NCI-H1694 (cell line): ENCODE measurements at regions not wholly inside any gene's neighbourhood (a gene's known extent, or its start where the extent isn't known, plus 50 kb on each side); places are given as distances from the start of the nearest gene placed in this dataset.
"Not testable (repeated sequence)": the region's sequence is repeated elsewhere in the genome, so short reads cannot be mapped to it uniquely, and the experiment has no call there.

Experiments used
- DNase-seq: peaks from one replicate; lab custom pipeline; 2025; lab: John Stamatoyannopoulos, UW

DNA sequence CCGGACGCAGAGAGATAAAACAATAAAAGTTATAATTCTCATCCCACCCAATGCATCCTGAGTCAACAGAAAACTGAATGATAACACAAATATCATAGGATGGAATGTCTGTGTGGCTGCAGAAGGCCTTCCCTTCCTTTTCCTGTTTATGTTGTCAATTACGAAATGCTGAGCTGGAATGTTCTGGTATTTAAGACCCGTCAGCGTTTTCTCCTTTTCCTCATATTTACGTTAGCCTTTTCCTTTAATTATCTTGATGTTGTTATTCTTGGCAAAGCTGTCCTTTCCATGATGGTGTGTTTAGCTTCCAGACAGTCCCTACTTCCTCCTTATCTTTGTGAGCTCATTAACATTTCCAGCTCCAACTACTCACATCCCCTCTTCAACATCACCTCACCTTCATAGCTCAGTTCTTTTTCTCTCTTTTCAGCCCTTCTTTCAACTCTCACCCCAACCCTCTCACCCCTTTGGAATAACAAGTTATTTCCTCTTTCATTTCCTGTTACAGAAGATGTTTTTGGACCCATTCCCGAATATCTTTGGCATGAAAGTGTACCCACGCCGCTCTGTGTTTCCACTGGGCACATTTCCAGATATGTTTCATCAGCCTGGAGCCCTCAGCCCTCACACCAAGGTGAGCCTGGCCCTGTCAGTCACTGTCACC is 221.6 kb downstream of the NR2F1-AS1 start:
- DNase-seq = no peak

DNA sequence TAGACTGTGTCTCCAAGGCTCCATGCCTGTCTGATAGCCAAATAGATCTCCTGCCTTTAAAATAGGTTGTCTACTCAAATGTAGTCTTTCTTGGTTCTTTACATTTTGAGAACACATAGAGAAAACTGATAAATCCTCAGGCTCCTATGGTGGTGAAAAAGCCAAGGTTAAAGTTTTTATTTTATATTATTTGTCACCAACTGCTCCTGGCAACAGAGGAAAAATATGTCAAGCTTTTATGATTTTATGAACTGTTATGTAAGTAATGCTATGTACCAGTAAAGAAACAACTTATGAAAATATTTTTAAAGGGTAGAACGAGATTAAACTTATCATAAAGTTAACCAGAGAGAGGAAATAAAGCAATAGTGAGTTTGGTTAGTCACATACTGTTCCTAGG is 222.8 kb downstream of the NR2F1-AS1 start:
- no peak for DNase-seq

DNA sequence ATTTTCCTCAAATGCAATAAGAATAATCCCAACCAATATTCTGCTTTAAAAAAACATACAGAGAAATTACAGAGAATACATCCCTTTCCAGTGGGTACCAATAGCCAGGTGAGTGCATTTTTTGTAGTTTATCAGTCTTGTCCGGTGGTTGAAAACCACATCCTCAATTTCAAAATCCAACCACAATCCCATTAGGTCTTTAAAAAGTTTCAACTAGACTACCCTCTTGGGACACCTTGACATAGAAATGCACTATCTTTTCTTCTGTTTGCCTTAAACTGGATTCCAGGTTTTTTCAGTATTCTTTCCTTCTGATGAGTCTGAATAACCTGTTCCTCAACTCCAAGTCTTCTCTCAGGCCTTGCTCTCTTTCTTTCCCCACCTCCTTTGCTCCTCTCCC is 223.3 kb downstream of the NR2F1-AS1 start:
- DNase-seq = no peak

DNA sequence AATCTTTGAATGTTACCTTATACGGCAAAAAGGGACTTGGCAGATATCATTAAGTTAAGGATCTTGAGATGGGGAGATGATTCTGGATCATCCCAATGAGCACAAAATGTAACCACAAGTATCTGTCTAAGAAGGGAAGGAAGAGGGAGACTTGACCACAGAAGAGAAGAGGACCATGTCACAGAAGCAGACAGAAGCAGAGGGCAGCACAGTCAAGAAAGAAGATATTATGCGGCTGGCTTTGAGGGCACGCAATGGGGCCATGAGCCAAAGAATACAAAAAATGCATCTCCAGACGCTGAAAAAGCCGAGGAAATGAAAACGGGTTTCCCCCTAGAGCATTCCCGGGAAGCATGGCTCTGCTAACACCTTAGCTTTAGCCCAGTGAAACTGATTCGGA is 225.3 kb downstream of the NR2F1-AS1 start:
- DNase-seq = no peak

DNA sequence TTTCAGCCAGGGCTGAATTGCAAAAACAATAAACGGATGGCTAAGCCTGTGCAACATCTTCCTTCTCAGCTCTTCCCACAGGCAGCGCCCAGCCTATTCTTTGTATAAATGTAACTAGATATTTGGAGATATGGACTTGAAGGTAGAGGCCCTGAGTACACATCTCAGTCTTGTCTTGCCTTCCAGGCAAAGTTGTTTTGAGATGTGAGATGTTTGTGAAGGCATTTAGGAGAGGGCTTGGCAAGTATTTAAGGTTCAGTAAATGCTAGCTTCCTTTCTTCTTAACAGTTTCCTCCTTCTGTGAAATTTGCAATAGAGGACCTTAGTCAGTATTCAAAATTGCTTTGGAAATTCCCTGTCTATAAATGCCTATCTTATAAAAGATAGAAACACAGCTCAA is 228.8 kb downstream of the NR2F1-AS1 start:
- no peak for DNase-seq

DNA sequence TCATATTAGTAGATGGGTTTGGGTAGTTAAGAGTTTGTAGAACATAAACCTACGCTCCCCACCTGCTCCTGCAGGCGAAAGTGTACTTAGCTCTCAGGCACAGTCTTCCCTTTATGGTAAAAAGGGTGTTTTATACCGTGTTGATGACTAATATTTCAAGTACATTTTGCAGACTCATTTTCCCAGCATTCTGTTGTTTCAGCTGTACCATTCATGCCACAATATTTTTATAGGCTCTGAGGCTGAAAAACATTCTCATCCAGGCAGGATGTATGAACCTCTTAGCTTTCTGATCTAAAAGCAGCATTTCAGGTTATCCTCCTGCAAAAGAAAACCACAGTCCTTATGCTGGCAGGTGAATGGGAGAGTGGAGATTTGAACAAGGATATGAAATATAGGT is 231.4 kb downstream of the NR2F1-AS1 start:
- DNase-seq = no peak

DNA sequence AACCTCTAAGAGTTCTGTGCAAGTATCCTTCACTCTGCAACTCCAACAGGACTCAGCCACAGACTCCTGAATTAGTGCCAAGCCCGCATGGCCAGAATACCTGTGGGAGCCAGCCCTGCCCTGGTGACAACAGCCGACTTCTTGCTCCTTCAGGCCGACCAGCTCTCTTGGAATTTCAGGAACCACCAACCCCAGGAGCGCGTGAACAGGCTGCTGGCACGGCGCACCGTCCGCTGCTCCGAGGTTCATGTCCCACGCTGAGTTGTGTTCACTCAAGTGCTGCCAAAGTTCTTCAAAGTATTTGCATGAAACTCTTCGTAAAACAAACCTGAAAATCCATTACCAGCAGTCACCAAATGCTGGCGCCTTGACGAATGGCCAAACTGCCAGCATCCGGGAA is 232.8 kb downstream of the NR2F1-AS1 start:
- DNase-seq = no peak

DNA sequence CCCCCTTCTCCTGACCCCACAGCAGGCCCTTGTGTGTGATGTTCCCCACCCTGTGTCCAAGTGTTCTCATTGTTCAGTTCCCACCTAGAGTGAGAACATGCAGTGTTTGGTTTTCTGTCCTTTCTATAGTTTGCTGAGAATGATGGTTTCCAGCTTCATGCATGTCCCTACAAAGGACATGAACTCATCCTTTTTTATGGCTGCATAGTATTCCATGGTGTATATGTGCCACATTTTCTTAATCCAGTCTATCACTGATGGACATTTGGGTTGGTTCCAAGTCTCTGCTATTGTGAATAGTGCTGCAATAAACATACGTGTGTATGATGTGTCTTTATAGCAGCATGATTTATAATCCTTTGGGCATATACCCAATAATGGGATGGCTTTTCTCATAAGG is 234.2 kb downstream of the NR2F1-AS1 start:
- not testable (repeated sequence) for DNase-seq

DNA sequence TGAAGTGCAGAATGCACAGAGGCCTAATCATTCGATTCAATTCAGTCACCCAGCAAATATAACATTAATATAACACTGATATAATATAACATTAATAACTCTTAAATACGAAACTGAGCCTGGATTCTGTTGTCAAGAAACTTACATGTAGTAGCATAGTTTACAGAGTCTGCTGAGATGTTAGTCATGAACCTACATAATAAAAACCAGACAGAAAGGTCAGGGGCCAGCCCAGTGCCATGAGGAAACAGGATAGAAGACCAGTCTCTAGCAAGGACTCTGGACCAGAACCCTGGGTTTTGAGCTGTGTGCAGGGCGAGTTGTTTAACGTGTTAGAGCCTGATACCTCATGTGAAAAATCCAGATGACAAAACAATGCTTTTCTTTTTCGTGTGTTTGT is 234.7 kb downstream of the NR2F1-AS1 start:
- no peak for DNase-seq

DNA sequence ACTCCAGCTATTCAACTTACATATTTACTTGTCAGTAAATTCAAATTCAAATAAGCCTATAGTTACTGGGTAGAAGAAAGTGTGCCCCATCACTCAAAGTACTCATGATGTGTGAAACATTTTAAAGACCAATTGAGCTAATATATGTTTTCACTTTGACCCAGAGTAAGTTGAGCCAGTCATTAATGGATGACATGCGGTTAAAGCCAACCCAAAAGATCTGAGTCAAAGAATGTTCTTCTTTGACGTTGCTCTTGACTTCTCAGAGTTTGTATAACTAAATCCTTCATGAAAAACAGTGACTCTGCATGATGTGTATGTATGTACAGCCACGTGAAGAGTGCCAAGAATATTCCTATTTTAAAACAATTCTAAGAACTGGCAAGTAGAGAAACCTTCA is 237.4 kb downstream of the NR2F1-AS1 start:
- no peak for DNase-seq

DNA sequence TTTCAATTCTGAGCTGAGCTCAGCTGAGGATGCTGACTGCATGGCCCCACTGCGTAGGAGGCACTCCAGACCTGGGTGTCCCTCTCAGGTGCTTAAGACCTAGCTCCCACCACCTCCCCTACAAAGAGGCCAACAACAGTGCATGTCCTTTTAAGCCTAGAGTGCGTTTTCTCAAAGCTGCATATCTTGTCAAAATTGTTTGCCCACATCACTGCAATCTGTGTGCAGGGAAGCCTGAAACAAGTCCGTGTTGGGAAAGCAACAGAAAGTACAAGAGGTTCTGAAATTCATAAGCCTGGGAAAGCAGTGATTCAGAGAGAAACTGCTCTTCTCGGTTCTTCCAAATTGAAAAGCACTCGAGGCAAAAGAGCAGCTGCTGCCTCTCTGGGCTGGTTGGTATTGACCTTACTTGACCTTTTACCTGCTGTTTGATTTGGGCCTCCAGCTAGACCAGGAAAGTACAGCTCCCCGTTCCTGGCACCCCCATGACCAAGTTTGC is 238.4 kb downstream of the NR2F1-AS1 start:
- no peak for DNase-seq

DNA sequence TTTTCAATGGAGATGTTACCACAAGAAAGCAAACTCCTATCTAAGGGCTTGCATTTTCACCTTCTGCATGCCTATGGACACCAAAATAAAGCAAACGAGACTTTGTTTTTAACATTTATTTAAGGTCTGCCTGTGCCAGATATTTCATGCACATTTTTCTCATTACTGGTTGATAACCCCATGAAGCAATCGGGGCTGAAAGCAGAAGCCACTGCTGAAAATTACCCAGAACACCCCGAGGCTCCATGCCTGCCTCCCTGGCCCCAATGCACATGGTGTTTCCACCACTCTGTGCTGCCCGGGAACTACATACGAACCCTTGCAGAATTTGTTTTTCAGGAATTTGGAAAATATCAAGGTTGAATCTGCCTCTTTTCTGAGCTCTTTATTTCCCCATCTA is 240.1 kb downstream of the NR2F1-AS1 start:
- DNase-seq = no peak

DNA sequence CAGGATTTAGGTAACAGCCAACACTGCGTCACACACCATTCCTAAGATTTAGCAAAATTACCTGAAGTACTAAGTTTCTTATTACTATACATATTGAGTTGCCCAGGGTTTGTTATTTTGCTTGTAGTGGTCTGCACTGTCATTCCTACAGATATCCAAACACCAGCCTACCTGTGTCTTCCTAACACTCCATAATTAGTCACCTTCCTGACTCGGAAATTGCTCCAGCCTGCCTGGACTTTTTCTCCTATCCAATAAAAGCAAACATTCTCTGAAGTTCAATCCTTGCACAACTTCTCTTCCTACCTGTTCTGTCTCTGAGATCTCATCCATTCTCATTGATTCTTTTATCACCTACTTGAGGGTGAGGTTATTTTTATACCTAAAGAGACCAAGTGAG is 243.9 kb downstream of the NR2F1-AS1 start:
- no peak for DNase-seq

DNA sequence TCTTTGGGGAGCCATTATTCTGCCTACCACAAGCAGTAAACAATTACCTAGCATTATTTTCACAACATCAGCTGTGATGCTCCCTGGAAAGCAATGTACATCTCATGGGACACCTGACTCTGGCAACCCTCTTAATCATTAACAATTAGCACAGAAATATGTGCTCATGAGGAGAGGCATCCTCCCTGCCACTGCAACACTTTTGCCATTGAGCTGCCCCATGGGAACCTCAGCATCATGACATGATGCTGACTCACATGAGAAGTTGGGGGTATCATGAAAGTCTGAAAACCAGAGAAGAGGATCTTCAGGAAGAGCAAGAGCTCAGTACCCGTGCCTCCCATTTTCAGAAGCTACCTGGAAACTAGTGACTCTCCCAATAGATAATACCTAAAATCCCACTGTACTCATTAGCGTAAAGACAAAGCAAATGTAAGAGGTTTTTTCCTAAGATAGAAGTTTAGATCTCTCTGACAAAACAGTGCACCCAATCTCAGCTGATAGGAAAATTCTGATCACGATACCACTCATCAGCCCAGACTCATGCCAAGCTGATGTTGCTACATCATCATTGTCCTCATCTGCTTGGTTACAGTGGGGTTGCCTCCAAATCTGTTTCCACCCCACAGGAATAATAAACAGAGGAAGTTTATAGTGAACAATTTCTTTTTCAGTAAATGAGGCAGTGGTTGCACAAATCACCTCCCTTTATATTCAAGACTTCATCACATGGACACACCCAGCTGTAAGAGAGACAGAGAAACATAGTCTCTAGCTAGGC is 244.5 kb downstream of the NR2F1-AS1 start:
- no peak for DNase-seq

DNA sequence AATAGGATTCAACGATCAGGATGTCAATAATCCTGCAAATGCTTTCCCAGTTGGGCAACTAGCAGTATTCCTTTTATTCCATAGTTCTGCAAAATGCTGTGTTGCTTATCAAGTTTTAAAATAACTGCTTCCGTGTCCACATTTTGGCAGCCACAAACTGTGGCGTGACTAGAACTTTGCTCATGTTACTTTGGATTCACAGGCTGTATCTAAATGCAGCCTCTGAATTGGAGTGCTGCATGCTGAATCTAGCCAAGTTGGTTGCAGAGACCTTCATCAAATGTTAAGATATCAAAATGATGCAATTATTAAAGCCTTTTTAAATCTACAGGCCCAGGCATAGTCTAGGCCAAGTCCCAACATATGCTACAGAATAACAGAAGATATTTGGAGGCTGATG is 249.2 kb downstream of the NR2F1-AS1 start:
- no peak for DNase-seq

DNA sequence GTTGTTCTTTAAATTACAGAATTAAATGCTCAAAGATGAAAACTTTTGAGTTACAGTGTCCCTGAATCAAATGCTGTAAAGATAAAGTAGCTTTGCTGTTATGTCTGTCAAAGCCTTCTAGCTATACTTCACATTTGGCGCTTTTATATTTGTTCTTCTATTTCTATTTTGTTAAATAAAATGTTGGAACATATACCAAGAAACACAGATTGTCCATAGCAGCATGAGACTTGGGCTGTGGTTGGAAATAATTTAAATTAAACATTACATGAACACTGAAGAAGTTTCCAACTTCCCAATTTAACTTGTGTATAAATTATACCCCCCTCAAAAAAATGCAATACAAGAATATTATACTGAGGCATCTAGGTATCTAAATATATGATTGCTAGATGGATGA is 249.8 kb downstream of the NR2F1-AS1 start:
- DNase-seq = no peak

DNA sequence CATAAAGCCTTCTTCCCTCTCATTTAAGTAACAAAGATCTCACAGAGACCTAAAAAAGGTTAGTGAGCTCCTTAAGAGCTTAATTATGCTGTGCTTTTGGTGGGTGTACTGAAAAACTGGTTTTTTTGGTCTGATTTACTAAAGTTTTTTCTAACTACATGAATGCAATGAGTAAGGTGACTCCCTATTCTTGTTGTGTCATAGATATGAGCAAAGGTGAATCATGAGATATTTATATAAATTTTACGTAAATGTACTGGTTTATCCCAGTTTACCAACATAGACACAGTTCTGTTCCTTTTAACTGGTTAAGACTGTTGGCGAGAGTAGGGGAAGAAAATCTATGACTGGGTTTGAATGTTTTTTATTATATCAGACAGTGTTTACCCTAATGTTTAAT is 250.5 kb downstream of the NR2F1-AS1 start:
- no peak for DNase-seq

DNA sequence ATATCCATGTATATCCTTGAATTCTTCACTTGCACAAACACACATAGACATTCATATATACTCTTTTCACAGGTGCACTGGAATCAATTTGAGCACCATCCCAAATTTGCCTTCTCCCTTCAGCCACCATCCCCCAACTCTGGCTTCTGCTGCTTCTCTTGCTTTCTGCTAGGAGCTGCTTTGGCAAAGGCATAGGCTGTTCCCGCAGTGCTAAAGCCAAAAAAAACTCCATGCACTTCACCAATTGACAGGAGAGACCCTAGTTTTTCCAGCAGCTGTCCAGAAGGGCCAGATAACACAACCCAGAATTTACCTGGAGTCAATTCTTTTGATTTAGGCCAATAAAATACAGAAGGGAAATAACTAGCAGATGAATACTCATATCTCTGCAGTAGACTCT is 251.3 kb downstream of the NR2F1-AS1 start:
- no peak for DNase-seq

DNA sequence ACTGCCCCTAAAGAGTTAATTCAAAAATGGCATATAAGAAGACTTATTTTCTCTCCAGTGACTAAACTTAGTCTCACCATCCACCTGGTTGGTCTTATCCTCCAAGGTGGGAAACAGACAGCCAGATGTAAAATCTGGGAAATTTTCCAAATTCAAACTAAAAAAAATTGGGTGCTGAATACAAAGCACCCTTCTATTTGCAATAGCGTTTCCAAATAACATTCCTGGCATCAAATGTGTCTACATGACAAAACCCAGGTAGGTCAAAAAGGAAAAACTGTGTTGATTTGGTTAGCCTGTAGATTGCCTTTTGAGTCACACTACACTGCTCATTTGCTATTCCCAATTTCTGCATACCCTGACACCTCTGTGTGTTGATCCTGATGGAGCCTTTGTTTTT is 252.2 kb downstream of the NR2F1-AS1 start:
- no peak for DNase-seq

DNA sequence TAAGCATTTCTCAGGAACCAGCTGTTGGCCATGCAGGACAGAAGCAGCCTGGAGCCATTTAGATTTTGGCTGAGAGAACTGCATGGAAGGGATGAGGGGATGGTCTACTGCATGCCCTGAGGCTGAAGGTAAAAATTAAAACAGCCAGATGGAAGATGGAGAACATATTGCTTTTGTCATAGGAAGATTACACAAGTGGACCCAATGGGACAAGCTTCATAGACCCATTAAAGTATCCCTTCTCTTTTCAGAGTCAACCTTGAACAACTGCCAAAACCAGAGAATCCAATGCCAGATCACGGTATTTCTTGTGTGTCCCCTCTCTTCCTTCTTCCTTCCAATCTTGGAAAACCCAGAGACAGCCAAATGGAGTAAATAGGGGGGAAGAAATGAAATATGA is 253.4 kb downstream of the NR2F1-AS1 start:
- no peak for DNase-seq

DNA sequence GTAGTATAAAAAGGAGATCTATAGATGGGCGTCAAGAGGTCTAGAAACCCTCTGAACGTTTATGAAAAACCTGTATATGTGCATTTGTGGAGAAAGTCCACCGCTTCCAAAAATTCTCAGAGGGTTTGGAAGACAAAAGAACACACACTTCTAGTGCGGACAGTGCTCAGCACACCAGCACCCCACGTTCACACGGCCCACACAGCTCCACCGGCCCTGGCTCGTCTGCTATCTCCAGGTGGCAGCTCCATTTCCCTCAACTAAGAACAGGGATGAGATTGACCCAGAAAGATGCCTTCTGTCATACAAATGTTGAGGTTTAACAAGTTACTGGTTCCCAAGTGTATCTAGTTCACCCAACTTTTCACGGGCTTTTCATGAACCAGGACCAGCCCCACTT is 255.1 kb downstream of the NR2F1-AS1 start:
- no peak for DNase-seq

DNA sequence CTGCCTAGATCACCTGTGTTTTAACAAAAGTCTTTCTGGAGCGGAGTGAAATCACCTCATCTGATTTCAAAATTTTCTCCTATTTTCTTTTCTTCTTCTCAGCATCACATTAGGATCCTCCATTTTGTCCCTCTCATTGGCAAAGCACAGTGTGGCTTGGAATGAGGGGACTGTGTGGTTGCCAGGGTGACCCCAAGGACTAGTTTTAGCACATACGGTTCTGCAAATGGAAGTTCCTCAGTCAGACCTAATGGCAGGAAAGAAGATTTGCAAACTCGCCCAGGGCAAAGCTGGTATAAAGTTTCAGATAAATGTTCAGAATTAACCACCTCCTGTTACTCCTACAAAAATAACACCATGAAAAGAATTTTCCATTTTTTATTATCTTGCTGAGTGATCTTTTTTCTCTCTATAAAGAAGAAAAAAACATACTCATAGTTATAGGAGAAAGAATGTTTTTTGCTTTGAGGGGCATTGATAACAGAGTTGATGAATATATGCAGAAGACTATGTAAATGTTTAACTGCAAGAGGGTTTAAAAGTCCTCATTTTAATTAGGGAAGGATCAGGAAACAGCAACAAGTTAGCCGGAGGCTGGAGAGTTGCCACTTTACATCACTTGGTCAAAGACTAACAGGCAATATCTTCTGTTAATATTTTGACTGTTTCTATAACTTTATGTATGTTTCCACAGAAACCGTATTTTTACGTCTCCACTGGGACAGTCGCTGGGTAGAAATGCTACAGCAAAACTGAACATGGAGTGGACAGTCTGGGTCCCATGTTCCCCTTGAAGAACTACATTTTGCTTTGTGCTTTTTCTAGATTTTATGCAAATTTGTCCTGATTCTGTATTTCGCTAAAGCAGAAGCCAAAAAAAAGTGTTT is 257.8 kb downstream of the NR2F1-AS1 start:
- no peak for DNase-seq
